GM21737 (cell line): ENCODE measurements at regions not wholly inside any gene's neighbourhood (a gene's known extent, or its start where the extent isn't known, plus 50 kb on each side); places are given as distances from the start of the nearest gene placed in this dataset.

Experiments used
- ATAC-seq: cut with Tn5 transposase; IDR thresholded peaks from one replicate; pipeline ENCODE4 v1.9.1; 2021; ENCODE audit warnings: mild to moderate bottlenecking, moderate library complexity; ENCODE audit not compliant: unreplicated experiment

- ATAC-seq, result no peak
Observed at GRCh38 chr1:54497338-54497737, 50.7 kb upstream of the ACOT11 start.

- no peak for ATAC-seq
Observed at GRCh38 chr1:54495954-54496353, 52.1 kb upstream of the ACOT11 start.

GRCh38 chr1:54493608-54494007, 54.4 kb upstream of the ACOT11 start:
- no peak for ATAC-seq

DNA sequence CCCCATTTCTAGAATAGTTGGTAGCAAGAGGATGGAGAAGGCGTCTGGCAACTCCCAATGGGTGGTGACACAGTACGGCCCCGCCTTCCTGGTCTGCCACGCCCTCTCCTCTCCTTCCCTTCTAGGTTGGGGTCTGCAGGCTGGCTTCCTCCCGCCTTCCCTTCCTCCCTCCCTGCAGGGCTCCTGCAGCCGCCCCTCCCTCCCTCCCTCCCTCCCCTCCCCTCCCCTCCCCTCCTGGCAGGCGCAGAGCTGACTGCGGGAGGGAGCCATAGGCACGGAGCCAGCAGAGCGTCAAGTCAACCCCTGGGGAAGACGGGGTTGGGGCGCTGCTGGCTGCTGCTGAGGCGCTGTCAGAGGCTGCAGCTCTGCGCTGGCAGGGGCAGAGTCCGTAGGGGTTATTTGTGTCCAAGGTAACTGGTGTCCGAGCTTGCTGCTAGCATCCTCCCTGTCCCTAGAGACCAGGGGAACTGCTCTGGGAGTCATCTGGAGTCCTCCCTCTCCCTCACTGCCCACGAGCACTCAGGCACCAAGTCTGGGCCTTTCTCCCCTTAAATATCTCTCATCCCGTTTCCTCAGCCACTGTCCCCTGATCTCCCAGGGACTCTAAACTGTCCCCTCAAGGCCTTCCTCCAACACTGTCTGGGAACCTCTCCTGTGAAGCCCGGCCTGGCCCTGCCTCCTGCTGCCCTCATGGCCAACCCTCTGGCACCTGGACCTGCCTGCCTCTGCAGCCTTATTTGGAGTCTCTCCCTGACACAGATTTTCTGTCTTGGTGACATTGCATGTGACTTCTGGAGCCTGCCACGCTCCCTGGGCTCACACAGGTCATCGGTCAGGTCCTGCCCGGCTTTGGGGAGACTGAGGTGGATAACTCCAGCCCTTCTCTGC, 57.4 kb upstream of the ACOT11 start:
- ATAC-seq, result no peak

- ATAC-seq, result no peak
Observed at GRCh38 chr1:54489627-54490250, 58.3 kb upstream of the ACOT11 start.

- ATAC-seq, result peak; percentile 57
Observed at GRCh38 chr1:54488779-54489626, 59.0 kb upstream of the ACOT11 start.

- ATAC-seq, result peak; percentile 47
Observed at GRCh38 chr1:54488065-54488750, 59.8 kb upstream of the ACOT11 start.

- ATAC-seq, result no peak
Observed at GRCh38 chr1:54487571-54488050, 60.4 kb upstream of the ACOT11 start.

DNA sequence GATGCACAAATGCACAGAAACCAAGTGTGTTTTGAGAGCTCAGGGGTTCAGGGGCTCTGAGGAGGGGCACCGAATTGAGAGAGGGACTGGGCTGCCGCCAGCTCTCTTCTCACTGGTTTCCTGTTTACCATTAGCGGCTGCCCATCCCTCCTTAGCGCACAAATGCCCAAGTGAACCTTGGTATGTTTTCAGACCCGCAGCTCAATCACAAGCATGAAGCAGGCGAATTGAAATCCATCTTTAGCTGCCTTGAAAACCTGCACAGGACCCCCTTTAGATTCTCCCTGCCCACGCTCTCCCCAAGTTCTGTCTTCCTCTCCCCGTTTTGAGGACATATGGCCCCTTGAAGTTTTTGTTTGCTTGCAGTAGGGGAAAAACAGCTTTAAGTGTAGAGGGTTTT, 61.1 kb upstream of the ACOT11 start:
- ATAC-seq, result no peak

DNA sequence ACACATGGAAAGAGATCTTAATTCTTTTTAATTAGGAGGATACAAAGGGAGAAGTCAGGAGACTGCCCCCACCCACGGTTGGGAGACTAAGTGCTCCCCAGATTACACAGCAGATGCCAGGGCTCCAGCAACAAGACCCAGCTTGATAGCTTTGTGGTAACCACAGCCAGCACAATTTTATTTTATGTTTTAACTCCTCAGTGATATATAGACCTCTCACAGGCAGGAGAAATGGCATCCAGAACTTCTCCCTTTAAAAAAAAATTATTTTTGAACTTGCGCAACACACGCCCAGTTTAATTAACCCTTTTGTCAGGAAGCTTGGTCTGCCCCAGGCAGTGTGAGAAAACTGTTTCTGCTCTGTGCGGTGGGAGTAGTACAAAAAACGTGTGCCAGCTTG, 62.6 kb upstream of the ACOT11 start:
- no peak for ATAC-seq

DNA sequence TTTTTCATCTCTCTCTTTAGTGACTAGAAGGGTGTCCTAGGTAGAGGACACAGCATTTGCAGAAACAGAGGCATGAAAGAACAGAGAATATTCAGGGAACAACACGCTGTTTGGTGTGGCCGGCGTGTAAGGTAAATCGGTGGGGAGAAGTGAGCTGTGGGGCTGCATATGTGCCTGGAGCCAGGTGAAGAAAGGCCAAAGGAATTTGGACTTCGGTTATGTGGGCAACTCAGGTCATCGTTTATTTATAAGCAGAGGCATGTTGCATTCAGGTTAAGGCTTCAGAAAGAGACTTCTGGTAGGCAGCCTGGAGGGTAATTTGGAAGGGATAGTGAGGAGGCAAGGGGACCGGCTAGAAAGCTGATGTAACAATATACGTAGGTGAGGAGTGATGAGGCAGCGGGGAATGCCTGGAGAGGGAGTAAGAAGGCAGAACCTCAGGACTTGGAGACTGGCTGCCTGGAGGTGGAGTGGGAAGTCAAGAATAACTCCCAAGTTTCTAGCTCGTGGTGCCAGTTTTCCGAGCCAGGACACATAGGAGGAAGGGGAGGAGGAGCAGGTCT, 64.1 kb upstream of the ACOT11 start:
- ATAC-seq, result no peak

- no peak for ATAC-seq
Observed at GRCh38 chr1:54481201-54481884, 66.7 kb upstream of the ACOT11 start.

DNA sequence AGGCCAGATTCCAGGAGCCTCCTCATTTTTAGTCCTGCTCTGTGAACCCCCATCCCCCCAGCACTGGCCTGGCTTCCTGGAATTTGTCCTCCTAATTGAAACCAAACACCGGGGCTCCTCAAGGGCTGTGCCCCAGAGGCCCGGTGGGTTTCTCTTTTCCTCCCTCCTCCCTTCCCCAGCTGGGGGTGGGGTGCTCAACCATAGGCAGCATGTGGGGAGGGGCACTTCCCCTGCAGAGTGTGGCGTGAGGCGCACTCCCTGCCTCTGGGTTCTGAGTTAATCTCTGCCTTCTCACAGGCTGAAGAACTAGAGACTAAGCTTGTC, 67.5 kb upstream of the ACOT11 start:
- no peak for ATAC-seq

DNA sequence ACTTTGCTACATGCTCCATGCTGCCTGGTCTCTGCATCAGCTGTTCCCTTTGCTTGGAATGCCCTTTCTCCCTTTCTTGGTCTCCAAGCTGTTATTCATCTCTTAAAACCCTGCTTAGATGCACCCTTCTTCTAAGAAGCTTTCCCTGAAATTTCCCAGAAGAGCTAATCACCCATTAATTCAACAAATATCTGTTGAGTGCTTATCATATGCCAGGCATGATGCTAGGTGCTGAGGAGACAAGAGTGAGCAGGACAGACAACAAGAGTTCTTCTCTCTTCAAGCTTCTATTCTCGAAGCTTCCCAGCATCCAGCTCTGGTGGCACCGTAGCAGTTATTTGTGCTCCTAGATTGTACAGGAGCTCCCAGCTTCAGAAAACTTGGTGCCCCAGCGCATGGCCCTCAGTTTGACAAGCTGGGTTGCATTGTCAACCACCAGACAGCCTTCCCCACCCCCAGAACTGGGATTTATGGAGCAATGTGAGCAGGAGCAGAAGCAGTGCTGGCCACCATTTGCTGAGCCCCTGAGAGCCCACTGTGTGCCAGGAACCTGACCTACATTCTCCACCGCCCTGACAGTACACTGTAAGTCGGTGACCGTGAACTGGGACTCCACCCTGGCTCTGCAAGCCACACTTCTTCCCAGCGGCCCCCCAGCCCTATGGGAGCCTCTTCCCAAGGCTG, 68.0 kb upstream of the ACOT11 start:
- no peak for ATAC-seq

- no peak for ATAC-seq
Observed at GRCh38 chr1:54479251-54479650, 68.8 kb upstream of the ACOT11 start.

- no peak for ATAC-seq
Observed at GRCh38 chr1:54477153-54477561, 70.9 kb upstream of the ACOT11 start.

DNA sequence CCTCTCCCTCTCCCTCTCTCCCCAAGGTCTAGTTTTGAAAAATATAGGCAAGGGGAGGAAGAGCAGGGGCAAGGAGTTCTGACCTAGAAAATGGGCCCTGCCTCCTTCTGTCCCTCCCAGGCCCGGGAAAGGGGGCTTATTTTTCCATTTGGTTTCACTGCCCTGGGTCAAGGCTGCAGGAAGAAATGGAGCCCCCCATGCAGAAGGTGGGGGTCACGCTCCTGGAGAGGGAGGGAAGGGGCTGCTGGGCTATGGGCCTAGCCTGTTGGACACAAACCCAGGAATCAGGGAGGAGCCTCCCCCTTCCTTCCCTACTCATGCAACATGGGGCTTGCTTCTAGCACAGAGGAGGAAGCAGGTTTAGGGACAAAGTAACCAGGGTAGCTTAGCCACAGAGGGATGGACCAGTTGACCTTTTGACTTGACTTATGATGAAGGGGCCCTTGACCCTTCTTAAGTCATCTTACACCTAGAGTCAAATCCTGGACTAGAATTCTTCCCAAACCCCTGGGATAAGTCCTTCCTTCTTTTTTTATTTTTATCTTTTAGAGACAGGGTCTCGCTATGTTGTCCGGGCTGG, 70.4 kb upstream of the SSBP3 start:
- ATAC-seq, result no peak

DNA sequence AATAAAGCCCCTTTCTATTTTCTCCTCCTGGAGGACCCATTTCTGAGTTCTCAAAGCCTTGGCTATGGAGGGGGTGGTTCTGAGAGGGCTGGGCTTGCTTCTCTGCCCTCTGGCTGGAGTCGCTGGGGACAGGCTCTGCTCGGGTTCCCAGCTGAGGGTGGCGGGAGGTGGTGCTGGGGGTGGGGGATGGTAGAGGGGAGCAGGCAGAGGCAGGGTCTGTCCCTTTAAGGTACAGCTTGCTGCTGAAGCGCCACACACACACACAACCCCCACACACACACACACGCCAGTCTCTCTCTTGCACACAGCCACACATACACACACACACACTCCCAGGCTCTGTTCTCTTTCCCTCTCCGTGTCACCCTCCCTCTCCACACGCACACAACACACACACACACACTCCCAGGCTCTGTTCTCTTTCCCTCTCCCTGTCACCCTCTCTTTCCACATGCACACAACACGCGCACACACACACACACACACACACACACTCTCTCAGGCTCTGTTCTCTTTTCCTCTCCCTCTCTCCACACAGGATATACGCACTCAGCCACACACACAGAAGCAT, 69.8 kb upstream of the SSBP3 start:
- no peak for ATAC-seq
